ENCODE measurements at regions not wholly inside any gene's neighbourhood (a gene's known extent, or its start where the extent isn't known, plus 50 kb on each side); places are given as distances from the start of the nearest gene placed in this dataset.

- TF ChIP-seq, protein P1, sequence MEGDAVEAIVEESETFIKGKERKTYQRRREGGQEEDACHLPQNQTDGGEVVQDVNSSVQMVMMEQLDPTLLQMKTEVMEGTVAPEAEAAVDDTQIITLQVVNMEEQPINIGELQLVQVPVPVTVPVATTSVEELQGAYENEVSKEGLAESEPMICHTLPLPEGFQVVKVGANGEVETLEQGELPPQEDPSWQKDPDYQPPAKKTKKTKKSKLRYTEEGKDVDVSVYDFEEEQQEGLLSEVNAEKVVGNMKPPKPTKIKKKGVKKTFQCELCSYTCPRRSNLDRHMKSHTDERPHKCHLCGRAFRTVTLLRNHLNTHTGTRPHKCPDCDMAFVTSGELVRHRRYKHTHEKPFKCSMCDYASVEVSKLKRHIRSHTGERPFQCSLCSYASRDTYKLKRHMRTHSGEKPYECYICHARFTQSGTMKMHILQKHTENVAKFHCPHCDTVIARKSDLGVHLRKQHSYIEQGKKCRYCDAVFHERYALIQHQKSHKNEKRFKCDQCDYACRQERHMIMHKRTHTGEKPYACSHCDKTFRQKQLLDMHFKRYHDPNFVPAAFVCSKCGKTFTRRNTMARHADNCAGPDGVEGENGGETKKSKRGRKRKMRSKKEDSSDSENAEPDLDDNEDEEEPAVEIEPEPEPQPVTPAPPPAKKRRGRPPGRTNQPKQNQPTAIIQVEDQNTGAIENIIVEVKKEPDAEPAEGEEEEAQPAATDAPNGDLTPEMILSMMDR (IDR thresholded peaks at IDR 0.05): no peak
- H3K27ac Mint-ChIP-seq (ENCODE audit: unreplicated experiment): no peak overlapping the region
- H3K4me3 Mint-ChIP-seq (ENCODE audit: unreplicated experiment): no peak overlapping the region
- peaks cover 10% of the 10 kb centered on the region for H3K27me3 Mint-ChIP-seq (ENCODE audit: unreplicated experiment)
- H3K9me3 Mint-ChIP-seq (ENCODE audit: unreplicated experiment): no peaks in the 10 kb centered on the region
- peaks cover 5% of the 10 kb centered on the region for H3K4me1 Mint-ChIP-seq (ENCODE audit: unreplicated experiment)
- DNase-seq (ENCODE audit: extremely low spot score, unreplicated experiment): no peak
- no peaks in the 10 kb centered on the region for H3K36me3 Mint-ChIP-seq (ENCODE audit: unreplicated experiment)
These were observed 296.6 kb upstream of the MME start for GRCh38 chr3:154783521-154783931.

DNA sequence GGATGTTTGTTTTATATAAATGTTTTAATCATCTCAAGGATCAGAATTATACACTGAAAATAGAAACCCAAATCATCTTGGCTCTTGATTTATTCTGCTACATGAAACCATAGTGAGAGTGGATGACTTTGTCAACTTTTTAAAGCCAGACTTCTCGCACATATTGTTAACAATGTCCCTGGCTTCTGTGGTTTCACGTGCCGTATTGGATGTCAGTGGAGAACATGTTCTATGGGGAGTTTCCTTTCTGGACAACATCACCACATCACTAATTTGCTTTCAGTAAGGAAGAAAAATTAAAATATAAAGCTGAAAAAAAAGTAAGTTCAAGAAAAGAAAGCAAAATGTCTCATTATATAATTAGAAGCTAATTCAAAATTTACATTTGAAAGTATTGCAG, 297.1 kb upstream of the MME start:
- H3K27ac Mint-ChIP-seq (ENCODE audit: unreplicated experiment): no peak overlapping the region
- TF ChIP-seq, protein P1 (IDR thresholded peaks at IDR 0.05): no peak

DNA sequence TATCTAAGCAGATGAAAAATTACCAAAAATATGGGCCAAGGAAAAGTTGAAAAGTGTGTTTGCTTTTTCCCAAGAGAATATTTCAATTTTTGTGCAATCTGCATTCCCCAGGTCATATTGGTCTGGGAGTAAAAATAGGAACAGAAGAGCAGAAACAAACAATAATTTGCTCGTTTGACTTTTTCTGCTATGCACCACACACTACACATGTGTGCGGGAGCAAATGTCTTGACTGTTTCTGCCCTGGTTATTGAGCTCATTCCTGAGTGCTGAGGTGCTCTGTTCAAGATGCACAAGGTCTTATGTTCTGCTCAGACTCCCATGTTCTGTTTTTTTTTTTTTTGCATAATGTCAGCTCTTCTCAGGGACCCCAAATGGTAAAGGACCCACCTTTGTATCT, 298.0 kb upstream of the MME start:
- Mint-ChIP-seq H3K4me3 (ENCODE audit: unreplicated experiment) (no peak overlapping the region), H3K27ac (ENCODE audit: unreplicated experiment) (no peak overlapping the region), H3K9me3 (ENCODE audit: unreplicated experiment) (no peaks in the 10 kb centered on the region), H3K27me3 (ENCODE audit: unreplicated experiment) (peaks cover 16% of the 10 kb centered on the region), H3K36me3 (ENCODE audit: unreplicated experiment) (no peaks in the 10 kb centered on the region), H3K4me1 (ENCODE audit: unreplicated experiment) (peaks cover 5% of the 10 kb centered on the region)
- TF ChIP-seq, protein P1 (IDR thresholded peaks at IDR 0.05): no peak
- no peak for DNase-seq (ENCODE audit: extremely low spot score, unreplicated experiment)

More for the DNA sequence above, 297.1 kb upstream of the MME start:
- DNase-seq (ENCODE audit: extremely low spot score, unreplicated experiment): no peak
- no peaks in the 10 kb centered on the region for H3K9me3 Mint-ChIP-seq (ENCODE audit: unreplicated experiment)
- H3K4me3 Mint-ChIP-seq (ENCODE audit: unreplicated experiment): no peak overlapping the region
- no peaks in the 10 kb centered on the region for H3K36me3 Mint-ChIP-seq (ENCODE audit: unreplicated experiment)
- H3K27me3 Mint-ChIP-seq (ENCODE audit: unreplicated experiment): peaks cover 10% of the 10 kb centered on the region
- peaks cover 5% of the 10 kb centered on the region for H3K4me1 Mint-ChIP-seq (ENCODE audit: unreplicated experiment)

- TF ChIP-seq, protein P1 (IDR thresholded peaks at IDR 0.05): no peak
- Mint-ChIP-seq H3K27me3 (ENCODE audit: unreplicated experiment) (peaks cover 21% of the 10 kb centered on the region), H3K9me3 (ENCODE audit: unreplicated experiment) (no peaks in the 10 kb centered on the region), H3K27ac (ENCODE audit: unreplicated experiment) (no peak overlapping the region), H3K4me3 (ENCODE audit: unreplicated experiment) (no peak overlapping the region), H3K4me1 (ENCODE audit: unreplicated experiment) (peaks cover 5% of the 10 kb centered on the region), H3K36me3 (ENCODE audit: unreplicated experiment) (no peaks in the 10 kb centered on the region)
- DNase-seq (ENCODE audit: extremely low spot score, unreplicated experiment): no peak
These were observed 298.5 kb upstream of the MME start for GRCh38 chr3:154781595-154781994.

DNA sequence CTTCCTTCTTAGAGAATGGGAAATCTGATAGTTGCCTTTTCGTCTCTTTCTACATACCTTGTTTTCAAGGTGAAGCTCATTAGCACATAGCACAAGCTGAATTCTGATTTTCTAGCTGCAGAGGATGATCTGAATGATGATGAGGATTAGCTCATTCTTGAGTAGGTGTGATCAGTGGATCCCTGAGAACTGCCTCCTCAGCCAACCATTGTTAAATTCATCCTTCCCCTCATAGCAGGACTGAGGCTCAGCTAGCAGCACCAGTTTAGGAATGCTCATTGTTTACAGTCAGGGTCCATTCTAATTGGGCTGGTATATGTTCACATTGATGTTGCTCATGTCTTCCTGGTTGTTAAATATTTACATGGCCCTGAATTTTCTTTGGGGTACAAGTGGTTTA, 299.9 kb upstream of the MME start:
- Mint-ChIP-seq H3K36me3 (ENCODE audit: unreplicated experiment) (no peaks in the 10 kb centered on the region), H3K4me3 (ENCODE audit: unreplicated experiment) (no peak overlapping the region), H3K27me3 (ENCODE audit: unreplicated experiment) (peaks cover 26% of the 10 kb centered on the region), H3K27ac (ENCODE audit: unreplicated experiment) (no peak overlapping the region), H3K9me3 (ENCODE audit: unreplicated experiment) (no peaks in the 10 kb centered on the region), H3K4me1 (ENCODE audit: unreplicated experiment) (peaks cover 5% of the 10 kb centered on the region)
- DNase-seq (ENCODE audit: extremely low spot score, unreplicated experiment): no peak
- TF ChIP-seq, protein P1 (IDR thresholded peaks at IDR 0.05): no peak
